Tibial nerve (tissue), 4 donors: ENCODE measurements at regions not wholly inside any gene's neighbourhood (a gene's known extent, or its start where the extent isn't known, plus 50 kb on each side); places are given as distances from the start of the nearest gene placed in this dataset.

ENCODE experiments used
- CTCF ChIP-seq, 5 experiments: fragments of 200-600 bp in 3 of 5; fragments of 450-650 bp in 2 of 5; sonication (generic) in 3 of 5; IDR thresholded peaks; one replicate each; pipeline ENCODE4 v1.5.1; 2016 to 2019; ENCODE audit warnings: antibody characterized with exemption in 5 of 5, mild to moderate bottlenecking in 3 of 5, moderate library complexity in 2 of 5
- EP300 ChIP-seq, 2 donors: sonication (generic); formaldehyde crosslinking; IDR thresholded peaks; one replicate each; pipeline ENCODE4 v1.6.1; 2017; ENCODE audit warnings: antibody characterized with exemption in 2 of 2, mild to moderate bottlenecking in 1 of 2
- POLR2A ChIP-seq, 2 donors: fragments of 450-650 bp; IDR thresholded peaks; one replicate each; pipeline ENCODE4 v1.6.1; 2017; ENCODE audit warnings: antibody characterized with exemption in 2 of 2, mild to moderate bottlenecking in 2 of 2, moderate library complexity in 2 of 2

GRCh38 chr3:115324056-115324455, 177.0 kb upstream of the ZBTB20 start:
- TF ChIP-seq POLR2A (IDR thresholded peaks at IDR 0.05): no peak
- TF ChIP-seq EP300 (IDR thresholded peaks at IDR 0.05): no peak
- TF ChIP-seq CTCF (IDR thresholded peaks at IDR 0.05): no peak
